Stimulated activated CD8-positive, alpha-beta memory T cell treated with anti-CD3 and anti-CD28 coated beads, Interleukin-4, amount 100 ng/mL, for 24 hours (primary cell): ENCODE measurements at regions not wholly inside any gene's neighbourhood (a gene's known extent, or its start where the extent isn't known, plus 50 kb on each side); places are given as distances from the start of the nearest gene placed in this dataset.

Source experiments
- DNase-seq: peaks from one replicate; pipeline ENCODE4 v3.0.0-alpha.2; 2020; ENCODE audit warnings: low read depth

- no peak for DNase-seq
These were observed 111.2 kb upstream of the ASIC2 start for GRCh38 chr17:33404070-33404819.

GRCh38 chr17:33416131-33416530 is 123.0 kb upstream of the ASIC2 start:
- no peak for DNase-seq

- DNase-seq = no peak
These were observed 128.8 kb upstream of the ASIC2 start for GRCh38 chr17:33421933-33422332.

- DNase-seq = no peak
These were observed 140.5 kb upstream of the ASIC2 start for GRCh38 chr17:33433581-33433980.

- no peak for DNase-seq
These were observed 141.7 kb upstream of the ASIC2 start for GRCh38 chr17:33434841-33435240.

- no peak for DNase-seq
These were observed 142.7 kb upstream of the ASIC2 start for GRCh38 chr17:33435721-33436301.

- DNase-seq = no peak
These were observed 143.2 kb upstream of the ASIC2 start for GRCh38 chr17:33436321-33436720.

- no peak for DNase-seq
These were observed 145.0 kb upstream of the ASIC2 start for GRCh38 chr17:33438139-33438538.

GRCh38 chr17:33438578-33438977 is 145.5 kb upstream of the ASIC2 start:
- DNase-seq = no peak

- DNase-seq = no peak
These were observed 149.2 kb upstream of the ASIC2 start for GRCh38 chr17:33442320-33442719.

GRCh38 chr17:33444731-33445130 is 151.6 kb upstream of the ASIC2 start:
- DNase-seq = no peak

GRCh38 chr17:33447090-33447489 is 154.0 kb upstream of the ASIC2 start:
- DNase-seq = no peak

GRCh38 chr17:33451221-33451620 is 158.1 kb upstream of the ASIC2 start:
- DNase-seq = no peak

- no peak for DNase-seq
These were observed 164.4 kb upstream of the ASIC2 start for GRCh38 chr17:33457477-33457876.

GRCh38 chr17:33459078-33459940 is 166.2 kb upstream of the ASIC2 start:
- DNase-seq = no peak

GRCh38 chr17:33460781-33461450 is 167.8 kb upstream of the ASIC2 start:
- no peak for DNase-seq

- no peak for DNase-seq
These were observed 170.8 kb upstream of the ASIC2 start for GRCh38 chr17:33463887-33464286.

GRCh38 chr17:33464669-33465280 is 171.7 kb upstream of the ASIC2 start:
- DNase-seq = no peak

- DNase-seq = no peak
These were observed 176.3 kb upstream of the ASIC2 start for GRCh38 chr17:33469421-33469820.

- DNase-seq = no peak
These were observed 176.8 kb upstream of the ASIC2 start for GRCh38 chr17:33469911-33470310.

- no peak for DNase-seq
These were observed 180.0 kb upstream of the ASIC2 start for GRCh38 chr17:33473061-33473460.

GRCh38 chr17:33474789-33475188 is 181.7 kb upstream of the ASIC2 start:
- no peak for DNase-seq
